GM19351 (cell line): ENCODE measurements at regions not wholly inside any gene's neighbourhood (a gene's known extent, or its start where the extent isn't known, plus 50 kb on each side); places are given as distances from the start of the nearest gene placed in this dataset.
A peak's percentile ranks its signal among the peaks of the same experiment; 100 is the strongest.

Source experiments
- ATAC-seq: cut with Tn5 transposase; IDR thresholded peaks from one replicate; pipeline ENCODE4 v1.9.1; 2021; ENCODE audit warnings: mild to moderate bottlenecking, moderate library complexity; ENCODE audit not compliant: unreplicated experiment

GRCh38 chr12:111093428-111094142 lies 173.2 kb upstream of the MYL2 start:
- ATAC-seq: peak; percentile 51

DNA sequence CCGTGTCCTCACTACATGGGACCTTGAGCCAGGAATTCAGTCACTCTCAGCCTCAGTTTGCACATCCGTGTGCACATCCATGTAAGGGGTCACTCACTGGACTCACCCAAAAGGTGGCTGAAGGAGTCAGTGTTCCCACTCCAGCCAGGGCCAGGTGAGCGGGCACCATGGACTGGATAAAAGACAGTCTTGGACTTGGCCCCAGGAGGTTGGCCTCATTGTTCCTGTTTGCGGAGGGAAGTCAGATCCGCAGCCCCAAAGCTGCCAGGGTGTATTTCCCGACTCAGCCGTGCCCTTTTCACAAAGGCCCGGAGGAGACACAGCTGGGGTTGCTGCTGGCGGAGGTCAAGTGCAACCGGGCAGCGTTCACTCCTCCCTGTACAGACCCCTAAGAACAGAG lies 170.7 kb upstream of the MYL2 start:
- no peak for ATAC-seq

DNA sequence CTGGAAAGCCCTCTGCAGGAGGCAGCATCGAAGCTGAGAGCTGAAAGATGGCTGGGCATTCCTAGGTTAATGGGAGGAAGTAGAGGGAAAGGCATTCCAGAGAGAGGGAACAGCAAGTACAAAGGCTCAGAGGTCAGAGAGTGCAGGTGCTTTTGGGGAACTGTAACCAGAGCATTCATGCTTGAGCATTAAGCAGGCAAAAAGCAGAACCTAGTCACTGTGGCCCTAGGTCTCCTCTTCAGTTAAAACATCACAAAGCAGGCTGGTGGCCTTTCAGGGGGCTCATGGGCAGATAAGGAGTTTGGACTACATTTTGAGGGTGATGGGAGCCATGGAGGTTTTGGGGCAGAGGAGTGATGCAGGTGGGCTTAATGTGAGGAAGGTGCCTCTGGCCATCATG lies 169.2 kb upstream of the MYL2 start:
- no peak for ATAC-seq

GRCh38 chr12:111088409-111088808 lies 168.0 kb upstream of the MYL2 start:
- ATAC-seq: no peak

DNA sequence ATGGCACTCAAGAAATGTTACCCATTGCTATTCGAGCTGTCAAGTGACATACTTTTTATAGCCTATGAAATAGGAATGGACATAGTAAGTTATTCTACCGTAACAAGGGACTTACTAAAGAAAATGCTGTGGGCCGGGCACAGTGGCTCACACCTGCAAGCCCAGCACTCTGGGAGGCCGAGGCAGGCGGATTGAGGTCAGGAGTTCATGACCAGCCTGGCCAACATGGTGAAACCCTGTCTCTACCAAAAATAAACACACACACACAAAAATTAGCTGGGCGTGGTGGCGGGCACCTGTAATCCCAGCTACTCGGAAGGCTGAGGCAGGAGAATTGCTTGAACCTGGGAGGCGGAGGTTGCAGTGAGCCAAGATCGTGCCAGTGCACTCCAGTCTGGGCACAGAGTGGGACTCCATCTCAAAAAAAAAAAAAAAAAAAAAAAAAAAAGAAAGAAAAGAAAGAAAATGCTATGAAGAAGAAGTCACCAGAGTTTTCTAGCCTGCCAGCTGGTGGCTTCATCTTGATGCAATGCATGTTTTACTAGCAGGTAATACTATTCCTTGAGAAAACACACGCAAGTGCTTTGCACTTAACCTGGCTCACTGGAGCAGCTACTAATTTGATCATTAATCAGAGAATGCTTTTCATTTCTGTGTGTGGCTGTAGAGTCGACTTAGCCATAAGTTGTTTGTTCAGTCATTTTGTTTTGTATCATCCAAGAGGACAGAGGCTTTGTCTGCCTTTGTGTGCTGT lies 166.7 kb upstream of the MYL2 start:
- ATAC-seq: no peak

- no peak for ATAC-seq
Measured at GRCh38 chr12:111085096-111085495, 164.7 kb upstream of the MYL2 start.

- no peak for ATAC-seq
Measured at GRCh38 chr12:111084605-111085004, 164.2 kb upstream of the MYL2 start.

GRCh38 chr12:111084158-111084557 lies 163.8 kb upstream of the MYL2 start:
- ATAC-seq: no peak

- no peak for ATAC-seq
Measured at GRCh38 chr12:111081600-111081999, 161.2 kb upstream of the MYL2 start.

GRCh38 chr12:111078731-111079130 lies 158.4 kb upstream of the MYL2 start:
- no peak for ATAC-seq

DNA sequence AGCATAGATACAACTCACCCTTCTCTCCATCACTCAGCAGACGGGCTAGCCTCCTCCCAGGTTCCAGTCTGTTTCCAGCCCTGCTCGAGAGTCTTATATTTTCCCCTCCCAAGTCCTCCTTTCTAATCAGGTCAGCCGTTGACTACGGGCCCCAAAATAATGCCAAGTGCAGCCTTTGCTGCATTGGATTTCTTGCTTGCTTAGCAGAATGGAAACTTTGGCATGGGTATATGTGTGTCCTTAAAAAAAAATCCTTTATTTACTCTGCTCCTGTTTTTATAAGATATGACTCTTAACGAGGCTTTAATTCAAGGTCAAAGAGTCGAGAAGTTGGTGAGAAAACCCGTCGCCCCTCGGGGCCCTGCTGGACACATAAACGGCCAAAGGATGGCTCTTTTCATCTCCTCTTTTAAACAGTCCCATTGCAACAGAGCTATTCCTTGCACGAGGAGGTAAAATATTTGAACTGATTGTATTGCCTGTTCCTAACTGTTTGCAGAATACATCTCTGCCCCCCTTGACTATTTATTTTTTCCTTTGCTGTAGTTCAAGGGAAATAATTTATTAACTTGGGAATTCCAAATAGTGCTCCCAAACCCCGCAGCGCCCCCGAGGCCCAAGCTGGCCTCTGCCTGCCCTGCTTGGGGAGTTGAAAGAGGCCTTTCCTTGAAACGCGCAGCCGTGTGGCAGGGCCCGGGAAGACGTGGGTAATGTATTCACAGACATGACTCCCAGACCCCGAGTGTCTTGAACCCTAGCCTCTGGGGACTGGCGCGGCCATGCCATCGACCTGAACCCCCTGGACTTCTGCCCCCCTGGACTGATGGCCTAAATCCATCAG lies 156.5 kb upstream of the MYL2 start:
- no peak for ATAC-seq

GRCh38 chr12:111076199-111076598 lies 155.8 kb upstream of the MYL2 start:
- no peak for ATAC-seq

DNA sequence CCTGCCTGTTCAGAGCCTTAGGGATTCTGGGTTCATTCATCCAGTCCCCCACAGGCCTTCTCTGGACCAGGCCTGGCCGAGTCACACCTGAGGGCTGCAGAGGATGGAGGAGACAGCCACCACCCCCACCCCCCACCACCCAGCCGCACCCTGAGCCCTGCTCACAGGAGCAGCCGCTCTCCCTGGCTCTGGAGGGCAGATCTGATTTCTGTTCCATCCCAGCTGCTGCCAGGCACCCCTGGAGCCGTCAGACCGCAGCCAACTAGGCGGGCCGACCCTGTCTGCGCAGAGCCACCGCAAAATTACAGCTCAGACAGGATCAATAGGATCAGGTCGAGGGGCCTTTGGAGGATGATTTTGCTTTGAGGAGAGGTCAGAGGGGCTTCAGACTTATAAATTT lies 154.6 kb upstream of the MYL2 start:
- ATAC-seq: no peak

GRCh38 chr12:111074559-111074958 lies 154.2 kb upstream of the MYL2 start:
- no peak for ATAC-seq

- no peak for ATAC-seq
Measured at GRCh38 chr12:111073370-111073769, 153.0 kb upstream of the MYL2 start.

DNA sequence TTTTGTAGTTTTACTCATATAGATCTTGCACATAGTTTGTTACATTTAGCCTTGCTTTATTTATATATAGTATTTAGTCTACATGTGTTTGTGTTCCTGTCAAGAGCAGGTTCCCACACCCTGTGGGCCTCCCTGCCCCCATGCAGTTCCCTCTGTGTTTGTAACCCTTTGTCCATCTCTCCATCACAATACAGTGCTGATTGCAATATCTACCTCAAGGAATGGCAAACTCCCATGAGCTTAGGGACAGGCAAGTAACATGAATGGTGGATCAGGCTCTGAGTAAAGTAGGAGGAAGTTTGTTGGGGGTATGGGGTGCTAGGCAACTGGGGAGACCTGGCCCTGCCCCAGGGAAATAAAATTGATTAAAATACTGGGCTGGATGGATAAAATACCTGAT lies 151.9 kb upstream of the MYL2 start:
- ATAC-seq: no peak

DNA sequence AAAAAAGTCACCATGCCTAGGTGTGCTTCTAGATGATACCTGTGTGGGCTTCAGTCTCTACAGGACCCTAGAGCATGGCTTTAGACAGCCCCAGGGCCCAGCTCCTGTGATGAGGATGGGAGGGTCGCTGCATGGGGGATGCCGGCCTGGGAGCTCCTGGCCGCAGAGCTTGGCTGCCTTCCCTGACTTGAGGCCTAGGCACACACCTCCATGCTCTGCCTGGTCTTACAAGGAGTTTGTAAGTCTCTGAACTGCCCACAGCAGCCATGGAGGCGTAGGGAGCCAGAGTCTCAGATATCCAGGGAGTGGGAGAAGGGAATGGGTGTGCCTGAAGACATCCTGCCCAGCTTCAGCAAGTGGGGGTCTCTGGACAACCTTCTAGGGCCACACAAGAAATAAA lies 149.5 kb upstream of the MYL2 start:
- ATAC-seq: no peak

DNA sequence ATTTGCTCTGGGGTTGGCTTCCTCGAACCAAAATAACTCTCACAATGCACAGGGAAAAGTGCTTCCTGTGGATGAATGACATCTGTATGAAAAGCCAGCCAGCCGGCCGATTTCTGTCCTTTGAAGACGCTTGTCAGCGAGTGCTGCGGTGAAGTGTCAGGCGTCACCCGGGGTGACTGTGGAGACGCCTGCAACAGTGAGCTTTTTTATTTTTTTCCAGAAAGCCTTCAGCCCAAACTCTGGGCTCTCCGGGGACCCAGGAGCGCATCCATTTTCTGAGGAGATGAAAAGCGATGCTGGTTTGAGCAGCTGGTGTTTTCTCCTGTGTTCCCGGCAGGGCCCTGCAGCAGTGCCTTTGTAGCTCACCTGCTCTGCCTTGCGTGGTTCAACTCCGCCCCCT lies 147.9 kb upstream of the MYL2 start:
- no peak for ATAC-seq

DNA sequence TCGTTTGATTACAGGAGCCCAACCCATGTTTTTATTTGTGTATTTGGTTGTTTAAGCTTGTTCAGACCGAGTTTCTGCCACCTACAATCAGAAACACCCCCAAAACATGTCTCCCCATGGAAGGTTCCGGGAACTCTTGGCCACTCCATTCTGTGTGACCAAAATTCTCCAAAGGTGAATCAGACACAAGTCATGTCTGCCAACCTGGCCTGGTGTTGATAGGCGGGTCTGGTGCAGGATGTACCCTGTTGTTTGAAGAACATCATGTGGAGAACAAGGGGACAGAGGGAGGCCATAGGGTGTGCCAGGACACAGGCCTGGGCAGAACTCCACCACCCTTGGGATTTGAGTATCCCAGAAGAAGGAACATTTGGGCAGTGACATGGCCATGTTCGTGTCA lies 147.1 kb upstream of the MYL2 start:
- no peak for ATAC-seq

DNA sequence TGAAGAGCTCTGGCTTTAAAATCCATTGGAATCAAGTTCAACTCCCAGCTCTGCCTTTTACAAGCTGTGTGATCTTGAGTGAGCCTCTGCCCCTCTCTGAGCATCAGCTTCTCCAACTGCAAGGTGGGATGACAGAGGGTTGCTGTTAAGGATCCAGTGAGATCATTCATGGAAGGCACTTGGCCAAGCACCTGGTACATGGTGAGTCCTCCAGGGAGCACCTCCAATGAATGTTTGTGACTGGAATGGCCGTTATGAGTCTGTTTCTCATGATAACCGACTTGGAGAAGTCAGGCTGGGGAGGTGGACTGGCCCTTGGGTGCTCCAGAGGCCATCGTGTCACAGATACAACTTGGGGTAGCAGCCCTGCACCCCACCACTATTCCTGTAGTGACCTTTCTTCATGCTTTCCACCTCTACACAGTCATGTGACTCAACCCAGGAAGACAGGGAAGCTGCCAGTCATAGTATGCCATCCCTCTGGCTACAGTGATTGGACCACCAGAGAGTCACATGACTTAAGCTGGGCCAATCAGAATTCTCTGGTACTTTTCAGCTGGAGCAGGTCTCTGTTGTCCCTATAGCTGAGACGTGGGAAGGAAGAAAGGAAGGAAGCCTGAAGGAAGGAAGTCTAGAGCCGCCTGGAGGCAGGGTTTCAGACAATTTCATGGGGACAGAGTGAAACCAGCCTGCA lies 146.5 kb upstream of the MYL2 start:
- ATAC-seq: no peak

DNA sequence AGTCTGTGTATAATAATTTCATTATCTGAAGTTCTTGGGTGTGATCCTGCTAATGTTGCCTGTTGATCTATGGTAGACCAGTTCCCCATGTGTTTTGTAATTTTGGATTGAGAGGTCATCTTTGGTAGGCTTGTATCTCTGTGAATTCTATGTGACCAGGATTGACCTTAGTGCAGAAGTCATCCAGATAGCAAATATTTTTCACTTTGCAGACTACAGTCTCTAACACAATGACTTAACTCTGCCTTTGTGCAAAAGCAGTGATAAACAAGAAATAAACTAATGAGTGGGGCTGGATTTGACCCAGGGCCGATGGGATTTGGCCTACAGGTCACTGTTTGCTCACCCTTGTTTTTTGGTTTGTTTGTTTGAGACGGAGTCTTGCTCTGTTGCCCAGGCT lies 144.6 kb upstream of the MYL2 start:
- no peak for ATAC-seq
